Endothelial cell (in vitro differentiated cells): ENCODE measurements at regions not wholly inside any gene's neighbourhood (a gene's known extent, or its start where the extent isn't known, plus 50 kb on each side); places are given as distances from the start of the nearest gene placed in this dataset.

Source experiments
- DNase-seq: peaks from one replicate; pipeline ENCODE4 v3.0.0; 2021; ENCODE audit warnings: low spot score
- H3K27ac Mint-ChIP-seq: one replicate; pipeline ENCODE4 v1.8.0; 2021; ENCODE audit warnings: mixed read lengths, inconsistent platforms; ENCODE audit not compliant: unreplicated experiment
- H3K27me3 Mint-ChIP-seq: one replicate; pipeline ENCODE4 v1.8.0; 2021; ENCODE audit warnings: mild to moderate bottlenecking, moderate library complexity, mixed read lengths, inconsistent platforms; ENCODE audit not compliant: unreplicated experiment
- H3K36me3 Mint-ChIP-seq: one replicate; pipeline ENCODE4 v1.8.0; 2021; ENCODE audit warnings: mild to moderate bottlenecking, low read depth, mixed read lengths, inconsistent platforms; ENCODE audit not compliant: unreplicated experiment
- H3K4me1 Mint-ChIP-seq: one replicate; pipeline ENCODE4 v1.8.0; 2021; ENCODE audit warnings: mild to moderate bottlenecking, mixed read lengths, inconsistent platforms; ENCODE audit not compliant: unreplicated experiment
- H3K4me3 Mint-ChIP-seq: one replicate; pipeline ENCODE4 v1.8.0; 2021; ENCODE audit warnings: mild to moderate bottlenecking, mixed read lengths, inconsistent platforms; ENCODE audit not compliant: unreplicated experiment
- H3K9me3 Mint-ChIP-seq: one replicate; pipeline ENCODE4 v1.8.0; 2021; ENCODE audit warnings: mixed read lengths, inconsistent platforms; ENCODE audit not compliant: unreplicated experiment
- TF ChIP-seq, protein P1 (sequence below): fragments of 200-600 bp; sonication (generic); IDR thresholded peaks from one replicate; pipeline ENCODE4 v1.5.0; 2021; ENCODE audit warnings: antibody characterized with exemption; ENCODE audit not compliant: unreplicated experiment

GRCh38 chr7:45413419-45413818 is 160.7 kb upstream of the ADCY1 start:
- TF ChIP-seq, protein P1, sequence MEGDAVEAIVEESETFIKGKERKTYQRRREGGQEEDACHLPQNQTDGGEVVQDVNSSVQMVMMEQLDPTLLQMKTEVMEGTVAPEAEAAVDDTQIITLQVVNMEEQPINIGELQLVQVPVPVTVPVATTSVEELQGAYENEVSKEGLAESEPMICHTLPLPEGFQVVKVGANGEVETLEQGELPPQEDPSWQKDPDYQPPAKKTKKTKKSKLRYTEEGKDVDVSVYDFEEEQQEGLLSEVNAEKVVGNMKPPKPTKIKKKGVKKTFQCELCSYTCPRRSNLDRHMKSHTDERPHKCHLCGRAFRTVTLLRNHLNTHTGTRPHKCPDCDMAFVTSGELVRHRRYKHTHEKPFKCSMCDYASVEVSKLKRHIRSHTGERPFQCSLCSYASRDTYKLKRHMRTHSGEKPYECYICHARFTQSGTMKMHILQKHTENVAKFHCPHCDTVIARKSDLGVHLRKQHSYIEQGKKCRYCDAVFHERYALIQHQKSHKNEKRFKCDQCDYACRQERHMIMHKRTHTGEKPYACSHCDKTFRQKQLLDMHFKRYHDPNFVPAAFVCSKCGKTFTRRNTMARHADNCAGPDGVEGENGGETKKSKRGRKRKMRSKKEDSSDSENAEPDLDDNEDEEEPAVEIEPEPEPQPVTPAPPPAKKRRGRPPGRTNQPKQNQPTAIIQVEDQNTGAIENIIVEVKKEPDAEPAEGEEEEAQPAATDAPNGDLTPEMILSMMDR = no peak
- Mint-ChIP-seq H3K9me3 (peaks cover 4% of the 10 kb centered on the region), H3K4me3 (no peak overlapping the region), H3K27ac (no peak overlapping the region), H3K36me3 (peaks cover 4% of the 10 kb centered on the region), H3K27me3 (no peaks in the 10 kb centered on the region), H3K4me1 (no peaks in the 10 kb centered on the region)
- DNase-seq = no peak

- TF ChIP-seq, protein P1 = no peak
Observed at GRCh38 chr7:45414226-45414625, 159.9 kb upstream of the ADCY1 start.

DNA sequence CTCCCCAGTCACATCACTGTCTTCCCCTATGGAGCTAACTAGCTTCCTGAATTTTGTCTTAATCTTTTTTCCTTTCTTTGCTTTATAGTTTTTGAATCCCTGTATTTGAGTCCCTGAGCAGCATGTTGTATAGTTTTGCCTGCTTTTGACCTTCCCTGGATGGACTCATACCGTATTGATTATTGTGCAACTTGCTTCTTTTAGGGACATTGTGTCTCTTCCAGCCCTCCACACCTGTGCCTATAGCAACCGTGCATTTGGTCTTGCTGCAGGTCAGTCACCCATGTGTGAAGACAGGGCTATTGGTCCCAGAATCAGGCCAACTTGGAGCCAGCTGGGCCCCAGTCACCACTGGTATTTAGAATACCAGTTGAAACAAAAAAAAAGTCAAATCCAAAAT is 158.9 kb upstream of the ADCY1 start:
- DNase-seq = no peak
- Mint-ChIP-seq H3K4me3 (no peak overlapping the region), H3K36me3 (peaks cover 4% of the 10 kb centered on the region), H3K27ac (no peak overlapping the region), H3K9me3 (peaks cover 4% of the 10 kb centered on the region), H3K27me3 (no peaks in the 10 kb centered on the region), H3K4me1 (no peaks in the 10 kb centered on the region)
- TF ChIP-seq, protein P1 = no peak

More at GRCh38 chr7:45414226-45414625, 159.9 kb upstream of the ADCY1 start:
- no peak overlapping the region for H3K4me3 Mint-ChIP-seq
- DNase-seq = no peak
- no peaks in the 10 kb centered on the region for H3K4me1 Mint-ChIP-seq
- H3K9me3 Mint-ChIP-seq = peaks cover 4% of the 10 kb centered on the region
- H3K27ac Mint-ChIP-seq = no peak overlapping the region
- H3K36me3 Mint-ChIP-seq = peaks cover 4% of the 10 kb centered on the region
- no peaks in the 10 kb centered on the region for H3K27me3 Mint-ChIP-seq

GRCh38 chr7:45416846-45417245 is 157.3 kb upstream of the ADCY1 start:
- TF ChIP-seq, protein P1 = no peak
- no peak for DNase-seq
- Mint-ChIP-seq H3K4me1 (no peaks in the 10 kb centered on the region), H3K9me3 (no peaks in the 10 kb centered on the region), H3K27ac (no peak overlapping the region), H3K4me3 (no peak overlapping the region), H3K36me3 (no peaks in the 10 kb centered on the region), H3K27me3 (peaks cover 1% of the 10 kb centered on the region)

DNA sequence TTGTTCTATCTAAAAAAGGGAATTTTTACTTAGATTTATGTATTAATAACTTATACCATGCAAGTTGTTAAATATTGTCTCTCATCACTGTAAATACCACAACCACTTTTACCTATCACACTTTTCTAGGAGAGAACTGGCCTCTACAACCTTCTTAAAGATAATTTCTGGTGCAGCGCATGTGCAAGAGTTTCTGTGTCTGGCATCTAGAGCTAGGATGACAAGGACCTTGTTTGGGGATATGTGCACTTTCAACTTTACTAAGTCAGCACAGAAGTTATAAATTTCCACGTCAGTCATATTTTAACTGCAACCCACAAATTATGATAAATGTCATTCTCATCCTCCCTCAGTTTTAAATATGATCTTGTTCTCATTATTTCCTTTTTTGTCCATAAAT is 156.9 kb upstream of the ADCY1 start:
- no peak for DNase-seq
- no peak overlapping the region for H3K4me3 Mint-ChIP-seq
- peaks cover 1% of the 10 kb centered on the region for H3K27me3 Mint-ChIP-seq
- no peaks in the 10 kb centered on the region for H3K9me3 Mint-ChIP-seq
- H3K27ac Mint-ChIP-seq = no peak overlapping the region
- no peaks in the 10 kb centered on the region for H3K36me3 Mint-ChIP-seq
- H3K4me1 Mint-ChIP-seq = no peaks in the 10 kb centered on the region
- TF ChIP-seq, protein P1 = no peak
